GM23338 (cell line): ENCODE measurements at regions not wholly inside any gene's neighbourhood (a gene's known extent, or its start where the extent isn't known, plus 50 kb on each side); places are given as distances from the start of the nearest gene placed in this dataset.

Experiments used
- ATAC-seq: fragments of 200-7000 bp; cut with Tn5 transposase; 3 replicates; pipeline ENCODE4 v1.9.1; 2020
- DNase-seq: peaks from one replicate; pipeline ENCODE4 v3.0.0-alpha.2; 2015; ENCODE audit warnings: low spot score
- H2AFZ ChIP-seq: fragments of 200-600 bp; sonication (generic); 2 replicates; pipeline ENCODE4 v1.8.0; 2016; ENCODE audit warnings: antibody characterized with exemption, mild to moderate bottlenecking, moderate library complexity
- H3F3A ChIP-seq: fragments of 200-600 bp; sonication (generic); replicated peaks from 2 replicates; pipeline ENCODE4 v1.8.0; 2017; ENCODE audit warnings: antibody characterized with exemption, mixed run types, low read depth
- H3K27ac ChIP-seq: fragments of 200-600 bp; sonication (generic); 2 replicates; pipeline ENCODE4 v1.6.1; 2016; ENCODE audit warnings: low read depth
- H3K27me3 ChIP-seq: fragments of 200-600 bp; sonication (generic); 2 replicates; pipeline ENCODE4 v1.8.0; 2016; ENCODE audit warnings: mild to moderate bottlenecking, mixed run types, moderate library complexity; ENCODE audit not compliant: insufficient read depth
- H3K36me3 ChIP-seq: fragments of 200-600 bp; sonication (generic); 2 replicates; pipeline ENCODE4 v1.8.0; 2016; ENCODE audit warnings: mild to moderate bottlenecking; ENCODE audit not compliant: insufficient read depth
- H3K4me1 ChIP-seq: fragments of 200-600 bp; sonication (generic); 2 replicates; pipeline ENCODE4 v1.8.0; 2016; ENCODE audit warnings: mild to moderate bottlenecking, moderate library complexity; ENCODE audit not compliant: insufficient read depth
- H3K4me2 ChIP-seq: fragments of 200-600 bp; sonication (generic); 2 replicates; pipeline ENCODE4 v1.7.1; 2017; ENCODE audit warnings: mixed run types
- H3K4me3 ChIP-seq: fragments of 200-600 bp; sonication (generic); 2 replicates; pipeline ENCODE4 v1.6.1; 2016; ENCODE audit warnings: mixed run types
- H3K79me2 ChIP-seq: fragments of 200-600 bp; sonication (generic); replicated peaks from 2 replicates; pipeline ENCODE4 v1.8.0; 2017; ENCODE audit warnings: mild to moderate bottlenecking; ENCODE audit not compliant: insufficient read depth
- H3K9me2 ChIP-seq: fragments of 200-600 bp; sonication (generic); 2 replicates; pipeline ENCODE4 v1.8.0; 2017; ENCODE audit not compliant: insufficient read depth
- H4K20me1 ChIP-seq: fragments of 200-600 bp; sonication (generic); replicated peaks from 2 replicates; pipeline ENCODE4 v1.8.0; 2017; ENCODE audit warnings: mild to moderate bottlenecking; ENCODE audit not compliant: insufficient read depth
- H3K27ac Mint-ChIP-seq: 2 replicates; pipeline ENCODE4 v1.8.0; 2020; ENCODE audit warnings: inconsistent platforms, mild to moderate bottlenecking, moderate library complexity, mixed read lengths
- H3K27me3 Mint-ChIP-seq: 3 replicates; pipeline ENCODE4 v1.8.0; 2022; ENCODE audit warnings: low read depth, mild to moderate bottlenecking, moderate library complexity, mixed read lengths, inconsistent platforms; ENCODE audit not compliant: insufficient read depth, poor library complexity
- H3K36me3 Mint-ChIP-seq: 3 replicates; pipeline ENCODE4 v1.8.0; 2021; ENCODE audit warnings: low read depth, mild to moderate bottlenecking, inconsistent platforms, moderate library complexity, mixed read lengths
- H3K4me1 Mint-ChIP-seq: 3 replicates; pipeline ENCODE4 v1.8.0; 2020; ENCODE audit warnings: mild to moderate bottlenecking, inconsistent platforms, mixed read lengths
- H3K4me3 Mint-ChIP-seq: 3 replicates; pipeline ENCODE4 v1.8.0; 2021; ENCODE audit warnings: moderate library complexity, mild to moderate bottlenecking, inconsistent platforms, mixed read lengths
- H3K9me3 Mint-ChIP-seq: 3 replicates; pipeline ENCODE4 v1.8.0; 2020; ENCODE audit warnings: moderate library complexity, mild to moderate bottlenecking, inconsistent platforms, mixed read lengths
- CREB1 ChIP-seq: fragments of 250-450 bp; sonication (Bioruptor Pico); IDR thresholded peaks from 2 replicates; pipeline ENCODE4 v1.5.0; 2020; ENCODE audit warnings: low read depth, mild to moderate bottlenecking, moderate library complexity
- CTCF ChIP-seq, 2 experiments: fragments of 200-600 bp in 1 of 2; sonication (generic) in 1 of 2; conservative IDR thresholded peaks; 2 replicates each; pipeline versions ENCODE4 v1.5.1 to v1.6.1; 2016 to 2017; ENCODE audit warnings: antibody characterized with exemption in 2 of 2, low read depth in 2 of 2, mild to moderate bottlenecking in 2 of 2, moderate library complexity in 1 of 2
- ETS1 ChIP-seq: IDR thresholded peaks from 2 replicates; pipeline ENCODE4 v1.6.1; 2016; ENCODE audit warnings: antibody characterized with exemption
- JUNB ChIP-seq: IDR thresholded peaks from one replicate; pipeline ENCODE4 v1.6.1; 2016; ENCODE audit warnings: antibody characterized with exemption; ENCODE audit not compliant: unreplicated experiment
- NANOG ChIP-seq: IDR thresholded peaks from 2 replicates; pipeline ENCODE4 v1.6.1; 2016; ENCODE audit warnings: antibody characterized with exemption, borderline replicate concordance
- POLR2AphosphoS5 ChIP-seq: IDR thresholded peaks from 2 replicates; pipeline ENCODE4 v1.6.1; 2016; ENCODE audit warnings: antibody characterized with exemption, low read depth
- REST ChIP-seq: IDR thresholded peaks from one replicate; pipeline ENCODE4 v1.6.1; 2018; ENCODE audit warnings: antibody characterized with exemption; ENCODE audit not compliant: unreplicated experiment
- STAT1 ChIP-seq: IDR thresholded peaks from one replicate; pipeline ENCODE4 v1.6.1; 2016; ENCODE audit warnings: antibody characterized with exemption; ENCODE audit not compliant: unreplicated experiment
- ZNF114 ChIP-seq: fragments of 250-450 bp; sonication (Bioruptor Pico); IDR thresholded peaks from 2 replicates; pipeline ENCODE4 v1.5.0; 2020; ENCODE audit warnings: mild to moderate bottlenecking, moderate library complexity
- ZNF331 ChIP-seq: fragments of 250-450 bp; sonication (Bioruptor Pico); IDR thresholded peaks from 2 replicates; pipeline ENCODE4 v1.5.0; 2020; ENCODE audit warnings: low read depth, mild to moderate bottlenecking, moderate library complexity
- ZNF462 ChIP-seq: fragments of 250-450 bp; sonication (Bioruptor Pico); IDR thresholded peaks from 2 replicates; pipeline ENCODE4 v1.5.0; 2020; ENCODE audit warnings: mild to moderate bottlenecking, moderate library complexity

GRCh38 chr9:29981013-29981412, 2403.4 kb upstream of the ACO1 start:
- no peak overlapping the region for H3K4me3 Mint-ChIP-seq
- Histone ChIP-seq H4K20me1 (no peaks in the 10 kb centered on the region), H3F3A (no peaks in the 10 kb centered on the region), H3K4me1 (no peaks in the 10 kb centered on the region), H3K27ac (no peak overlapping the region), H2AFZ (no peak overlapping the region), H3K9me2 (peaks cover 6% of the 10 kb centered on the region; the same call in 1 of the 2 replicates), H3K4me3 (no peak overlapping the region), H3K36me3 (no peaks in the 10 kb centered on the region), H3K27me3 (no peaks in the 10 kb centered on the region), H3K4me2 (no peak overlapping the region), H3K79me2 (no peaks in the 10 kb centered on the region)
- H3K27ac Mint-ChIP-seq = no peak overlapping the region
- no peaks in the 10 kb centered on the region for H3K36me3 Mint-ChIP-seq
- no peak for TF ChIP-seq POLR2AphosphoS5
- ATAC-seq = no peak
- no peaks in the 10 kb centered on the region for H3K4me1 Mint-ChIP-seq
- no peak for DNase-seq
- no peaks in the 10 kb centered on the region for H3K27me3 Mint-ChIP-seq
- H3K9me3 Mint-ChIP-seq = no peaks in the 10 kb centered on the region

- no peak overlapping the region for H3K27ac ChIP-seq
- Mint-ChIP-seq H3K27me3 (peaks cover 5% of the 10 kb centered on the region), H3K27ac (no peak overlapping the region), H3K4me1 (no peaks in the 10 kb centered on the region), H3K36me3 (peaks cover 13% of the 10 kb centered on the region; the same call in 2 of the 3 replicates), H3K4me3 (no peak overlapping the region), H3K9me3 (peaks cover 9% of the 10 kb centered on the region; the same call in 2 of the 3 replicates)
- H3K36me3 ChIP-seq = no peaks in the 10 kb centered on the region
- no peak overlapping the region for H2AFZ ChIP-seq
- H3K4me2 ChIP-seq = no peak overlapping the region
- H3F3A ChIP-seq = no peaks in the 10 kb centered on the region
- DNase-seq (no peak), ATAC-seq (no peak)
- H3K79me2 ChIP-seq = no peaks in the 10 kb centered on the region
- H3K4me3 ChIP-seq = no peak overlapping the region
- no peaks in the 10 kb centered on the region for H4K20me1 ChIP-seq
- H3K9me2 ChIP-seq = no peaks in the 10 kb centered on the region
- H3K27me3 ChIP-seq = no peaks in the 10 kb centered on the region
- H3K4me1 ChIP-seq = no peaks in the 10 kb centered on the region
- no peak for TF ChIP-seq CTCF (conservative IDR thresholded peaks at IDR 0.05; ENCODE audit: low read depth in 2 of 2)
- no peak for TF ChIP-seq STAT1
- TF ChIP-seq ZNF114 (CRISPR knock-in tag) = no peak
- TF ChIP-seq JUNB = no peak
- no peak for TF ChIP-seq REST
- TF ChIP-seq CREB1 = no peak
- no peak for TF ChIP-seq NANOG
- TF ChIP-seq ETS1 = no peak
- no peak for TF ChIP-seq ZNF462 (CRISPR knock-in tag)
- no peak for TF ChIP-seq ZNF331 (CRISPR knock-in tag)
Observed at GRCh38 chr9:29999645-30000044, 2384.8 kb upstream of the ACO1 start.
